ENCODE measurements at regions not wholly inside any gene's neighbourhood (a gene's known extent, or its start where the extent isn't known, plus 50 kb on each side); places are given as distances from the start of the nearest gene placed in this dataset.

- DNase-seq (ENCODE audit: low read depth), result peak; percentile 10
- H3K4me3 ChIP-seq (ENCODE audit: low read length), result no peak overlapping the region
- no peak for TF ChIP-seq CTCF (conservative IDR thresholded peaks at IDR 0.05; ENCODE audit: low read length)
Observed at GRCh38 chr13:40059540-40060232, 404.2 kb downstream of the COG6 start.

- TF ChIP-seq CTCF (conservative IDR thresholded peaks at IDR 0.05; ENCODE audit: low read length), result no peak
- peak; percentile 89 for DNase-seq (ENCODE audit: low read depth)
- no peak overlapping the region for H3K4me3 ChIP-seq (ENCODE audit: low read length)
Observed at GRCh38 chr13:40060296-40061007, 405.0 kb downstream of the COG6 start.

- no peak for TF ChIP-seq CTCF (conservative IDR thresholded peaks at IDR 0.05; ENCODE audit: low read length)
- H3K4me3 ChIP-seq (ENCODE audit: low read length), result no peak overlapping the region
- DNase-seq (ENCODE audit: low read depth), result peak; percentile 62
Observed at GRCh38 chr13:40061466-40062450, 406.3 kb downstream of the COG6 start.

GRCh38 chr13:40063278-40063698 is 407.8 kb downstream of the COG6 start:
- TF ChIP-seq CTCF (conservative IDR thresholded peaks at IDR 0.05; ENCODE audit: low read length), result no peak
- DNase-seq (ENCODE audit: low read depth), result peak; percentile 44

GRCh38 chr13:40063703-40064102 is 408.2 kb downstream of the COG6 start:
- DNase-seq (ENCODE audit: low read depth), result no peak
- TF ChIP-seq CTCF (conservative IDR thresholded peaks at IDR 0.05; ENCODE audit: low read length), result no peak
- no peak overlapping the region for H3K4me3 ChIP-seq (ENCODE audit: low read length)

More at GRCh38 chr13:40063278-40063698, 407.8 kb downstream of the COG6 start:
- H3K4me3 ChIP-seq (ENCODE audit: low read length), result no peak overlapping the region

GRCh38 chr13:40064154-40065097 is 409.0 kb downstream of the COG6 start:
- peak; percentile 91 for DNase-seq (ENCODE audit: low read depth)
- no peak overlapping the region for H3K4me3 ChIP-seq (ENCODE audit: low read length)
- TF ChIP-seq CTCF (conservative IDR thresholded peaks at IDR 0.05; ENCODE audit: low read length), result no peak

Data from AG10803 (cell line).